GM21381 (cell line): ENCODE measurements at regions not wholly inside any gene's neighbourhood (a gene's known extent, or its start where the extent isn't known, plus 50 kb on each side); places are given as distances from the start of the nearest gene placed in this dataset.

Experiments
- ATAC-seq: cut with Tn5 transposase; IDR thresholded peaks from one replicate; pipeline ENCODE4 v1.9.1; 2021; ENCODE audit warnings: mild to moderate bottlenecking, moderate library complexity; ENCODE audit not compliant: unreplicated experiment

GRCh38 chr3:25306066-25306465 is 122.0 kb upstream of the RARB start:
- ATAC-seq = no peak

DNA sequence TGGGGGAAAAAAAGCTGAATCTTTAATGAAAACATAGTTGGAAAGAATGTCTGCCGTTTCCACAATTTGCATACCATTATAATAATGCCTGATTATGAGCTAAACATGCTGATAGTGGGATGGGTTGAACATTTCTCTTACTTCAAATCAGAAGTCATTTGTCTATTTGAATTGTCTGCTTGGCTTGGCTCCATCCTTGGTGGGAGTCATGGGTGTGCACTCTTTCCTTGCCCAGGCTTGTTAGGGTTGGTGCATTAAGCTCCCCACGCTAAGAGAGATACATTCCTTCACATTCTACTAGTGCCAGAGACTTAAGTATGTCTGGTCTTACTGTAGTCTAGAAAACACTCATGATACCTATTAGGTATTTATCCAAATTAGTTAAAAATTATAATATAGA is 121.4 kb upstream of the RARB start:
- ATAC-seq = no peak

DNA sequence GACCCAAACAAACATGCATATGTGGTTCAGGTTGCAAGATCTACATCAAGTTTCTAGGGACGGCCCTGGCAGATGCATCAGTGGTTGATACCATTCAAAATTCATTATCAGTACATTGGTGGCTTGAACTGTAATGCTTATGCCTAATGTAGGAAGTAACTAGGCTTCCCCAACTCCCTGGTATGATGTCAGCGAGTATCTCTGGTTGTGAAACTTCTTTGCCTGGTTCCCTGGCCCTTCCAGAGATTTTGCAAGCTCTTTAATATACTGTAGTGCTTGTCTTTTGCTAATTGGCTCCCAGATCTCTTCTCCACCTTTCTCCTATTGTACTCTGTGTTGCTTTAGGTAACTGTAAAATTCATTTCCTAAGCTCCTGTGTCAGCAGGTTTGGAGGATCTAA is 114.8 kb upstream of the RARB start:
- no peak for ATAC-seq

GRCh38 chr3:25324954-25325655 is 103.0 kb upstream of the RARB start:
- ATAC-seq = no peak

DNA sequence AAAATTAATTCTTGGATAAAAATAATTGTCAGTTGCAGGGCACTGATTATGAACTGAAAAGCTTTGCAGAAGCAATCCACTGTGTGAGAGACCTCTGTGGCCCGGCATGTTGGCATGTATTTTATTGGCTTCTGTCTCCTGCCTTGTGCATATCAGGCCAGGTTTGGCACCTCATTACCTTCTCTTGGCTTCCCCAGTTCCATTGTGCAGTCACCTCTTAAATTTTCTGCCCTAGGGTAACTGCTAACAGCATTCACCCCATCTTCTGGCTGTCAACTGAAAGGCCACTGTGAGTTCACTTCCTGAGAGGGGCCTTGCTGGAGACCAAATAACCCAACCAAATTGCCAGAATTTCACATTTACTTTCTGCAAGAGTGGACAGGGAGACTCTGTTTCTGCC is 92.7 kb upstream of the RARB start:
- ATAC-seq = no peak

- no peak for ATAC-seq
These were observed 89.8 kb upstream of the RARB start for GRCh38 chr3:25338158-25338725.

GRCh38 chr3:25339225-25339624 is 88.8 kb upstream of the RARB start:
- no peak for ATAC-seq

DNA sequence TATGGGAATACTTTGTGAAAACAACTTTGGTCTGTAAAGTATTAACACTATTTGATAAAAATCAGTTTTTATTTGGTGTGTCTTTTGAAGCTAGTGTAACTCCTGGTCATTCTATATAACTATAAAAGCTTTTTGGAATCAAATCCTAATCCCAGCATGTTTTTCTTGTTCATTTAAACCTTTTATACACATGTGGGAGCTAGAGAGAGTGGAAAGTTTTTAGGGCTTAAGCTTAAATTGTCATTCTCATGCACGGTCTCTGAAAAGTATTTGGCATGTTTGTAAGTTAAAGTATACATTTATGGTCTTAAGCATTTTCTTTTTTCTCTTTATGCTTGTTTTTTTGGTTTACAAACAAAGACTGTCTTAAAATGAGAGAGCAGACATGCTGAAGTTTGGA is 83.4 kb upstream of the RARB start:
- ATAC-seq = no peak

DNA sequence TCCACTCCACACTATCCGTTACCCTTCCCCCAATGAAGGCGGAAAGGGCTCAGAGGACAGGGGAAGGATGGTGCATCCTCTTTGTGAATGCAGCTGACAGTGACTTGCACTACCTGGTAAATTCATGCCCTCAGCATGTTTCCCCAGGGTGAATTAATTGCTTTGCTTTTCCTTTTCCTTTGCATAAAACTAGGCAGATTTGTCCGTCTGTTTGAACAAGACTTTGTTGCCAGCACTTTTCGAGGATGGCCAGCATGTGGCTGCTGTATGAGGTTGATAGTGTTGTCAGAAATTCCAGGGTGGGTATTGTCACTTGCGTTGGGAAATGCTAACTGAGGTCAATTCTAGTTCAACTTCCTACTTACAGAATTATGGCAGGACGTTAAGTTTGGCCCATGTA is 79.0 kb upstream of the RARB start:
- no peak for ATAC-seq

DNA sequence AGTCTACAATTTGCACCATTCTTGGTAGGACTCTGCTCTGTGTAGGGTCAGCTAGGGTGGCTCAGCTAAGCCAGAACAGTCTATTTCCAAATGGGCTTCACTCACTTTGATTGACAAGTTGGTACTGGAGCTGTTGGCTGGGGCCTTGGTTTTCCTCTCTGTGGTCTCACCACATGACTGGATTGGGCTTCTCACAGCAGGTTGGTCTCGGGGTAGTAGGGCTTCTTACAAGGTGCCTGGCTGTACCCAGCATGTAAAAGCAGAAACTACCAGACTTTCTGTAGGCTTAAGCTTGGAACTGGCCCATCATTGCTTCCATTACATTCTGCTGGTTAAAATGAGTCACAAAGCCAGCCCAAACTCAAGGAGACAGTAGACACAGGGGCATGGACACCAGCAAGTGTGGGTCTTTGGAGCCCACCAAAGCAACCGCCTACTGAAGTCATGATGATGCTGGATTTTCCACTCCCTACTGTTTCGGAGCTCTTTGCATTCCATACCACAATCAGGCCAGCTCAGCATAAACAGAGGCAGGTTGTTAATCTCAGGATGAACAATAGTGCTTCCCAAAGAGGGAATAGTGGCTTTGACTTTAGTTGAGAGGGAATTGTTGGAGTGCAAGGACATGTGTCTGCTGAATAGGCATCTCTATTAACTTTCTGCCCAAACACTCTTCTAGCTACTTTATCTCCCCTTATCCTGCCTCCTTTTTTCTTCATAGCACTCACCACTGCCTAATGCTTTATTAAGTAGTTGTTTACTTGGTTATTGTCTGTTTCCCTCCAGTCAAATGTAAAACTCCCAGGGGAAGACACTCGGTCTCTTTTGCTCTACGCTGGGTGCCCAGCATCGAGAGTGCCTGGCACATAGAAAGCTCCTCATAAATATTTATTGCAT is 78.0 kb upstream of the RARB start:
- ATAC-seq = no peak

DNA sequence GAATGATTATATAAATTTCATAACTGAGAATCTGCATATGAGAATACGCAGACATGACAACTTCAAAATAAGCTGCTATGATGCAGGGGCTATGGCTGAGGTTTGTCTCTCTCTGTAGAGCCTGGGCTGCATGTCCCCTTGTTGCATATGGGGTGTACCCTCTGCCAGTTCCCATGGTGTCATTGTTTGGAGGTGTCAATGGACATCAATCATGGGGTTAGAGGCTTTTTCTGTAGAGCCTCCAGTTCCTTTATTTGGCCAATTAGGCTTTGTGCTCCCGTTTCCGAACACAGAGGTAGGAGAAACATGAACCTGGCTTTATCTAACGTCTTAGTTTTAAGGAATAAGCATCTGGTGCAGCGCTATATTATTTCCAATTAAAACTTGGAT is 77.3 kb upstream of the RARB start:
- no peak for ATAC-seq

- no peak for ATAC-seq
These were observed 74.0 kb upstream of the RARB start for GRCh38 chr3:25354071-25354470.

DNA sequence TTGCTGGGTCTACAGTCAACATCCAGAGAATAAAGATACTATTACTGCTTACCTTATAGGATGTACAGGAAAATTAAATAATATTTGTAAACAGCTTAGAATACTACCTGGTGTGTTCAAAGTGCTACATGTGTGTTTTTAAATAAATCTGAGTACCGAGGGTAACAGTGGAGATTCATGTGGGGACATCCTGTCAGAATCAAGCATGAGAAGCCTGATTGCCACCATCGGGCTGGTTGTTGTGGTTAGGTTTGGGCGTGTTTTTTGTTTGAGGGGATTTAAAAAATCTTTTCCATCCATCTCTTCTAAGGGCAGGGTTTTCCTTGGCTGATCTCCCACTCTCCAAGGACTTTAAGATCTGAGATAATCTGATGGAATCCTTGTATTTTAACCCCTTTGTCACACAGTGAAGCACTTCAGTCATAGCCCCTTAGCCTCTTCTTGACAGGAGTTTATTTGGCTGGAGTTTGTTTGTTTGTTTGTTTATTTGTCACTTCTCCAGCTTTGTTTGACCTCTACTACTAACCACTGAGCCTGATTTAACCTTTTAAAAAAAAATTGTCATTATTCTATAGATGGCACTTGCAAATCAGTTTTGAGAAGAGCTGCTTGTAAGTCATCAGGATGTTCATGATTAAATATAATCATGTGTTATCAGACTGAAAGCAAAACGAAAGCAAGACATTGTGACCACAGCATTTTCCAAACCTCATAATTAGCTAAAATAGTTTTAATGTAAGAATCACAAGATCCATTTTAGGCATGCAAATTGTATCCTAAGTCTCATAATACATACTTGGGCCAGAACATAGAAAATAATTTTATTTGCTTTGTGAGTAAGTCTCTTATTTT is 72.8 kb upstream of the RARB start:
- ATAC-seq = no peak

- no peak for ATAC-seq
These were observed 72.1 kb upstream of the RARB start for GRCh38 chr3:25355998-25356397.

- no peak for ATAC-seq
These were observed 65.9 kb upstream of the RARB start for GRCh38 chr3:25362118-25362517.

GRCh38 chr3:25365636-25366035 is 62.4 kb upstream of the RARB start:
- ATAC-seq = no peak

GRCh38 chr3:25367025-25367424 is 61.0 kb upstream of the RARB start:
- ATAC-seq = no peak

DNA sequence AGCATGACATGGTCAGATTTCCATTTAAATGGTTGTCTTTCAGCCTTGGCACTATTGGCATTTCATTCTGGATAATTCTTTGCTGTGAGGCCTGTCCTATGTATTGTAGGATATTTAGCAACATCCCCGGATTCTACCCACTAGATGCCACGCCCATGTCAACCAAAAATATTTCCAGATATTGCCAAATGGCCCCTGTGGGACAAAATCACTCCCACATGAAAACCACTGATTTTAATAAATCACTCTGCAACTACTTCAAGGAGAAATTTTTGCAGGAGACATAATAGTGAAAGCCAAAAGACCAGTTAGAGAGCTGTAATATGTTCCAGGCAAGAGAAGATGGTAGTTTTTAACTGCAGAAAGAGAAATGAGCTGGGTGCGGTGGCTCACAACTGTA is 55.9 kb upstream of the RARB start:
- no peak for ATAC-seq

DNA sequence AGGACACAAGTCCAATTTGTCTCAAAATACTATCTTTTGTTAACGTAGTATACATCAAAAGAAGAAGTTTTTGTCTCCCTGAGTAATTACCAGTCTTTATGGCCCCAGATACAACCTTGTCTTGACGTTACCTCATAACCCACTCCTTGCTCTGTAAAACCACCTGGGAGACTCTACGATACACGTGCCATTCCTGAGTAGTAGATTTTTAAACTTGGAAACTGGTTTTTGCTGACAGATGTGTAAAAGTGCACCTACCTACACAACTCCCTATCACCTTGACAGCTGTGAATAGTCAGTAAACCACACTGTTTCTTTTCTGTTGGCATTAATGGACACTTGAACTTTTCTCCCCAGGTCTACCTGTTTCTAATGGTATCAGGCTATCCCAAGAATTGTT is 51.7 kb upstream of the RARB start:
- no peak for ATAC-seq

GRCh38 chr3:25377042-25377441 is 51.0 kb upstream of the RARB start:
- no peak for ATAC-seq
